ENCODE measurements at regions not wholly inside any gene's neighbourhood (a gene's known extent, or its start where the extent isn't known, plus 50 kb on each side); places are given as distances from the start of the nearest gene placed in this dataset.
A peak's percentile ranks its signal among the peaks of the same experiment; 100 is the strongest.

DNA sequence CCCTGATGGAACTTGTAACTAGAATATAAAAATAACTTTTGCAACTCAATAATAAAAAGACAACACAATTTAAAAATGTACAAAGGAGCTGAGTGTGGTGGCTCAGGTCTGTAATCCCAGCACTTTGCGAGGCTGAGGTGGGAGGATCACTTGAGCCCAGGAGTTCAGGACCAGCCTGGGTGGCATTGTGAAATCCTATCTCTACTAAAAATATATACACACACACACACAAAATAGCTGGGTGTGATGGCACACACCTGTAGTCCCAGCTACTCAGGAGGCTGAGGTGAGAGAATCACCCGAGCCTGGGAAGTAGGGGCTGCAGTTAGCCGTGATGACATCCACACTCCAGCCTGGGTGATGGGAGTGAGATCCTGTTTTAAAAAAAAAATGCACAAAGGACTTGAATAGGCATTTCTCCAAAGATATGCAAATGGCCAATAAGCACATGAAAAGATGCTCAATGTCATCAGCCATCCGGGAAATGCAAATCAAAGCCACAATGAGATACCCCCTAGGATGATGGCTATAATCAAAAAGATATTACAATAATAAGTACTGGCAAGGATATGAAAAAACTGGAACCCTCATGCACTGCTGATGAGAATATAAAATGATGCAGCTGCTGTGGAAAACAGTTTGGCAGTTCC lies 59.8 kb upstream of the SEPTIN5 start:
- WGBS (ENCODE audit: insufficient coverage, low coverage, missing lambda C conversion rate): 4% methylated on average over 4 of the region's 4 CpGs
- no peak for FAIRE-seq
- peaks cover 0 to 6% of the 10 kb centered on the region in 2 experiments; a peak in 1 of 5 replicates for H3K4me1 ChIP-seq (replicated peaks in 1 of 2; ENCODE audit: control insufficient read depth in 2 of 2, insufficient read depth in 2 of 2, low read length in 2 of 2)
- ChIA-PET POLR2A (interaction anchor here (1.2 to 2.6 kb wide), 4 partner anchors 10 to 23 kb away, joined by 3 to 7 read pairs (median 6); no protein-coding TSS in a partner anchor), CTCF (ENCODE audit: low intra/inter-chr PET ratio) (no interaction called here)
- H3K9me3 ChIP-seq (replicated peaks; ENCODE audit: control insufficient read depth, insufficient read depth, low read depth, low read length): no peaks in the 10 kb centered on the region; the same call in 1 of the 2 replicates
- intact Hi-C loops (cut with micrococcal nuclease): no loop called here
- no peak overlapping the region for H3K9ac ChIP-seq (ENCODE audit: insufficient read depth in 1 of 2, low read depth in 2 of 2, low read length in 2 of 2)
- no peaks in the 10 kb centered on the region for H3K79me2 ChIP-seq (ENCODE audit: control insufficient read depth, insufficient read depth, low read length)
- no peak for ATAC-seq
- H3K4me2 ChIP-seq (ENCODE audit: insufficient read depth, low read length): no peak overlapping the region
- in situ Hi-C loops (cut with MboI): no loop called here
- DNase-seq (ENCODE audit: extremely low read depth in 1 of 4, low spot score in 3 of 4): no peak
- H3K9me1 ChIP-seq (ENCODE audit: control insufficient read depth, insufficient read depth, low read length): peaks cover 5% of the 10 kb centered on the region
- no peak overlapping the region for H3K4me3 ChIP-seq
- H4K20me1 ChIP-seq (replicated peaks; ENCODE audit: control insufficient read depth, insufficient read depth, low read length): no peaks in the 10 kb centered on the region
- no peak overlapping the region for H3K27ac ChIP-seq (ENCODE audit: extremely low read depth, low read depth, low read length)
- H3K36me3 ChIP-seq (ENCODE audit: control insufficient read depth, insufficient read depth, low read length): no peaks in the 10 kb centered on the region
- BruUV-seq (replicated peaks): no TSS peak
- no peak overlapping the region for H2AFZ ChIP-seq (ENCODE audit: low read depth, low read length)
- H3K27me3 ChIP-seq (ENCODE audit: control insufficient read depth in 2 of 2, insufficient read depth in 2 of 2, low read length in 2 of 2): peaks cover 0 to 5% of the 10 kb centered on the region in 2 experiments; a peak in 3 of 5 replicates
- TF ChIP-seq ZNF696 (CRISPR knock-in tag; conservative IDR thresholded peaks at IDR 0.05) (no peak), ZNF143 (CRISPR knock-in tag; IDR thresholded peaks at IDR 0.05) (peak; percentile 51; the same call in 1 of the 2 replicates), FOXJ3 (CRISPR knock-in tag; IDR thresholded peaks at IDR 0.05) (0 out of 2 replicates have a peak, but pooled peaks have one; percentile 8), CEBPB (tag; IDR thresholded peaks at IDR 0.05) (peak; percentile 59), DIDO1 (tag; IDR thresholded peaks at IDR 0.05; ENCODE audit: low read depth) (no peak), FOXA3 (CRISPR knock-in tag; conservative IDR thresholded peaks at IDR 0.05 in 1 of 2, IDR thresholded peaks at IDR 0.05 in 1 of 2) (peak in 1 of 2 experiments; percentile 63; a peak in 1 of 4 replicates), HCFC1 (IDR thresholded peaks at IDR 0.05; ENCODE audit: low read depth, low read length) (no peak), NUFIP1 (IDR thresholded peaks at IDR 0.05; ENCODE audit: partially characterized antibody) (no peak), CCAR2 (IDR thresholded peaks at IDR 0.05; ENCODE audit: low read depth, low read length) (no peak), TEAD2 (tag; IDR thresholded peaks at IDR 0.05) (no peak), ZNF217 (CRISPR knock-in tag; IDR thresholded peaks at IDR 0.05) (no peak), BRCA1 (IDR thresholded peaks at IDR 0.05) (no peak), BRCA1 (CRISPR knock-in tag; IDR thresholded peaks at IDR 0.05) (0 out of 2 replicates have a peak, but pooled peaks have one; percentile 35)
- TF ChIP-seq, protein P1, sequence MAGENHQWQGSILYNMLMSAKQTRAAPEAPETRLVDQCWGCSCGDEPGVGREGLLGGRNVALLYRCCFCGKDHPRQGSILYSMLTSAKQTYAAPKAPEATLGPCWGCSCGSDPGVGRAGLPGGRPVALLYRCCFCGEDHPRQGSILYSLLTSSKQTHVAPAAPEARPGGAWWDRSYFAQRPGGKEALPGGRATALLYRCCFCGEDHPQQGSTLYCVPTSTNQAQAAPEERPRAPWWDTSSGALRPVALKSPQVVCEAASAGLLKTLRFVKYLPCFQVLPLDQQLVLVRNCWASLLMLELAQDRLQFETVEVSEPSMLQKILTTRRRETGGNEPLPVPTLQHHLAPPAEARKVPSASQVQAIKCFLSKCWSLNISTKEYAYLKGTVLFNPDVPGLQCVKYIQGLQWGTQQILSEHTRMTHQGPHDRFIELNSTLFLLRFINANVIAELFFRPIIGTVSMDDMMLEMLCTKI (IDR thresholded peaks at IDR 0.05; ENCODE audit: partially characterized antibody): no peak
- TF ChIP-seq, protein P2, sequence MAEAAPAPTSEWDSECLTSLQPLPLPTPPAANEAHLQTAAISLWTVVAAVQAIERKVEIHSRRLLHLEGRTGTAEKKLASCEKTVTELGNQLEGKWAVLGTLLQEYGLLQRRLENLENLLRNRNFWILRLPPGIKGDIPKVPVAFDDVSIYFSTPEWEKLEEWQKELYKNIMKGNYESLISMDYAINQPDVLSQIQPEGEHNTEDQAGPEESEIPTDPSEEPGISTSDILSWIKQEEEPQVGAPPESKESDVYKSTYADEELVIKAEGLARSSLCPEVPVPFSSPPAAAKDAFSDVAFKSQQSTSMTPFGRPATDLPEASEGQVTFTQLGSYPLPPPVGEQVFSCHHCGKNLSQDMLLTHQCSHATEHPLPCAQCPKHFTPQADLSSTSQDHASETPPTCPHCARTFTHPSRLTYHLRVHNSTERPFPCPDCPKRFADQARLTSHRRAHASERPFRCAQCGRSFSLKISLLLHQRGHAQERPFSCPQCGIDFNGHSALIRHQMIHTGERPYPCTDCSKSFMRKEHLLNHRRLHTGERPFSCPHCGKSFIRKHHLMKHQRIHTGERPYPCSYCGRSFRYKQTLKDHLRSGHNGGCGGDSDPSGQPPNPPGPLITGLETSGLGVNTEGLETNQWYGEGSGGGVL (CRISPR knock-in tag; IDR thresholded peaks at IDR 0.05): no peak
- TF ChIP-seq, protein P3, sequence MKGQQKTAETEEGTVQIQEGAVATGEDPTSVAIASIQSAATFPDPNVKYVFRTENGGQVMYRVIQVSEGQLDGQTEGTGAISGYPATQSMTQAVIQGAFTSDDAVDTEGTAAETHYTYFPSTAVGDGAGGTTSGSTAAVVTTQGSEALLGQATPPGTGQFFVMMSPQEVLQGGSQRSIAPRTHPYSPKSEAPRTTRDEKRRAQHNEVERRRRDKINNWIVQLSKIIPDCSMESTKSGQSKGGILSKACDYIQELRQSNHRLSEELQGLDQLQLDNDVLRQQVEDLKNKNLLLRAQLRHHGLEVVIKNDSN (CRISPR knock-in tag; IDR thresholded peaks at IDR 0.05): 0 out of 2 replicates have a peak, but pooled peaks have one; percentile 28
- TF ChIP-seq, protein P4, sequence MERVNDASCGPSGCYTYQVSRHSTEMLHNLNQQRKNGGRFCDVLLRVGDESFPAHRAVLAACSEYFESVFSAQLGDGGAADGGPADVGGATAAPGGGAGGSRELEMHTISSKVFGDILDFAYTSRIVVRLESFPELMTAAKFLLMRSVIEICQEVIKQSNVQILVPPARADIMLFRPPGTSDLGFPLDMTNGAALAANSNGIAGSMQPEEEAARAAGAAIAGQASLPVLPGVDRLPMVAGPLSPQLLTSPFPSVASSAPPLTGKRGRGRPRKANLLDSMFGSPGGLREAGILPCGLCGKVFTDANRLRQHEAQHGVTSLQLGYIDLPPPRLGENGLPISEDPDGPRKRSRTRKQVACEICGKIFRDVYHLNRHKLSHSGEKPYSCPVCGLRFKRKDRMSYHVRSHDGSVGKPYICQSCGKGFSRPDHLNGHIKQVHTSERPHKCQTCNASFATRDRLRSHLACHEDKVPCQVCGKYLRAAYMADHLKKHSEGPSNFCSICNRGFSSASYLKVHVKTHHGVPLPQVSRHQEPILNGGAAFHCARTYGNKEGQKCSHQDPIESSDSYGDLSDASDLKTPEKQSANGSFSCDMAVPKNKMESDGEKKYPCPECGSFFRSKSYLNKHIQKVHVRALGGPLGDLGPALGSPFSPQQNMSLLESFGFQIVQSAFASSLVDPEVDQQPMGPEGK (CRISPR knock-in tag; IDR thresholded peaks at IDR 0.05; ENCODE audit: borderline replicate concordance): no peak
